Endothelial cell of umbilical vein (primary cell): ENCODE measurements at regions not wholly inside any gene's neighbourhood (a gene's known extent, or its start where the extent isn't known, plus 50 kb on each side); places are given as distances from the start of the nearest gene placed in this dataset.

ENCODE experiments used
- BruUV-seq: library from RNA; stranded (reverse); fragments of 400-500 nt; replicated peaks from 2 replicates; lab custom pipeline; 2021; lab: Mats Ljungman, UMichigan
- CTCF ChIA-PET: fragments of 300-600, 350-600 bp; sonication (Branson Sonifier 250); formaldehyde crosslinking; loops from one replicate; lab custom pipeline; 2021; ENCODE audit warnings: antibody characterized with exemption, inconsistent platforms; lab: Charles Lee
- POLR2A ChIA-PET: fragments of 300-600, 350-600 bp; sonication (Branson Sonifier 250); formaldehyde crosslinking; loops from one replicate; lab custom pipeline; 2021; ENCODE audit warnings: antibody characterized with exemption, inconsistent platforms; lab: Charles Lee
- DNase-seq: peaks from one replicate; pipeline ENCODE4 v3.0.0-alpha.2; 2011; ENCODE audit warnings: low read depth, low spot score
- FAIRE-seq: peaks from 2 replicates; lab custom pipeline; 2011; peaks lifted over from hg19 to GRCh38; lab: Jason Lieb, UNC
- H2AFZ ChIP-seq: 2 replicates; pipeline ENCODE4 v1.6.0; 2012; ENCODE audit warnings: low read depth, low read length, control low read depth, inconsistent platforms
- H3K27ac ChIP-seq: 2 replicates; pipeline ENCODE4 v1.5.1; 2011; ENCODE audit warnings: low read depth, mild to moderate bottlenecking, control low read depth, low read length, moderate library complexity; ENCODE audit not compliant: insufficient read depth
- H3K27me3 ChIP-seq, 2 experiments: 2 replicates each; pipeline versions ENCODE4 v1.6.0 to v1.6.1; 2011; ENCODE audit warnings: low read length in 2 of 2, mixed read lengths in 1 of 2; ENCODE audit not compliant: control insufficient read depth in 2 of 2, insufficient read depth in 2 of 2
- H3K36me3 ChIP-seq, 2 experiments: 2 replicates in 1 of 2; 3 replicates in 1 of 2; pipeline ENCODE4 v1.5.1; 2011; ENCODE audit warnings: low read length in 2 of 2, mild to moderate bottlenecking in 1 of 2, moderate library complexity in 1 of 2; ENCODE audit not compliant: control insufficient read depth in 2 of 2, insufficient read depth in 2 of 2; ENCODE audit errors: extremely low read depth in 1 of 2
- H3K4me1 ChIP-seq: 3 replicates; pipeline ENCODE4 v1.5.1; 2011; ENCODE audit warnings: mild to moderate bottlenecking, low read length; ENCODE audit not compliant: control insufficient read depth, insufficient read depth; ENCODE audit errors: extremely low read depth
- H3K4me2 ChIP-seq: 2 replicates; pipeline ENCODE4 v1.6.1; 2011; ENCODE audit warnings: low read length, control low read depth, mixed read lengths; ENCODE audit not compliant: insufficient read depth
- H3K4me3 ChIP-seq, 3 experiments: fragments of 200-600 bp in 1 of 3; sonication (generic), shearing (Covaris generic) in 1 of 3; replicated peaks in 1 of 3; 2 replicates each; pipeline ENCODE4 v1.5.1; 2011 to 2016; ENCODE audit warnings: control low read depth in 3 of 3, low read length in 3 of 3, mild to moderate bottlenecking in 2 of 3, inconsistent platforms in 1 of 3, low read depth in 1 of 3, moderate library complexity in 1 of 3; ENCODE audit not compliant: insufficient read depth in 1 of 3
- H3K79me2 ChIP-seq: 2 replicates; pipeline ENCODE4 v1.6.0; 2012; ENCODE audit warnings: low read length, inconsistent platforms; ENCODE audit not compliant: control insufficient read depth, insufficient read depth
- H3K9ac ChIP-seq: replicated peaks from 2 replicates; pipeline ENCODE3; 2011; ENCODE audit warnings: low read length, control low read depth; ENCODE audit not compliant: insufficient read depth; ENCODE audit errors: extremely low read depth
- H3K9me1 ChIP-seq: replicated peaks from 3 replicates; pipeline ENCODE4 v1.6.0; 2011; ENCODE audit warnings: mild to moderate bottlenecking, low read length; ENCODE audit not compliant: control insufficient read depth, insufficient read depth; ENCODE audit errors: extremely low read depth
- H3K9me3 ChIP-seq: replicated peaks from 2 replicates; pipeline ENCODE4 v1.5.1; 2012; ENCODE audit warnings: low read length, inconsistent platforms; ENCODE audit not compliant: control insufficient read depth, insufficient read depth
- H4K20me1 ChIP-seq: replicated peaks from 2 replicates; pipeline ENCODE3; 2011; ENCODE audit warnings: mild to moderate bottlenecking, low read length; ENCODE audit not compliant: control insufficient read depth, insufficient read depth; ENCODE audit errors: extremely low read depth
- CTCF ChIP-seq, 2 donors: IDR thresholded peaks; 1 replicate in 1 of 2; 2 replicates in 1 of 2; pipeline ENCODE4 v1.5.1; 2011; ENCODE audit warnings: low read length in 2 of 2, mild to moderate bottlenecking in 2 of 2, moderate library complexity in 2 of 2, control low read depth in 1 of 2, inconsistent platforms in 1 of 2, low read depth in 1 of 2; ENCODE audit not compliant: insufficient read depth in 1 of 2; ENCODE audit errors: extremely low read depth in 1 of 2
- EZH2 ChIP-seq: IDR thresholded peaks from 2 replicates; pipeline ENCODE4 v1.6.1; 2012; ENCODE audit warnings: borderline replicate concordance, low read depth, mild to moderate bottlenecking, moderate library complexity, low read length, inconsistent platforms; ENCODE audit not compliant: severe bottlenecking
- FOS ChIP-seq: IDR thresholded peaks from 2 replicates; pipeline ENCODE4 v1.6.1; 2011; ENCODE audit warnings: mild to moderate bottlenecking, low read length, moderate library complexity, borderline replicate concordance; ENCODE audit not compliant: insufficient read depth
- GATA2 ChIP-seq: IDR thresholded peaks from 2 replicates; pipeline ENCODE4 v1.7.0; 2011; ENCODE audit warnings: low read depth, mild to moderate bottlenecking, moderate library complexity, mixed read lengths, low read length; ENCODE audit not compliant: insufficient read length, insufficient read depth
- JUN ChIP-seq: IDR thresholded peaks from 2 replicates; pipeline ENCODE4 v1.6.1; 2011; ENCODE audit warnings: borderline replicate concordance, low read depth; ENCODE audit not compliant: insufficient read length, insufficient read depth
- MAX ChIP-seq: IDR thresholded peaks from 2 replicates; pipeline ENCODE4 v1.6.1; 2011; ENCODE audit not compliant: insufficient read depth, insufficient read length
- MYC ChIP-seq: IDR thresholded peaks from one replicate; pipeline ENCODE4 v1.6.1; 2011; ENCODE audit warnings: mild to moderate bottlenecking, low read depth, low read length
- POLR2A ChIP-seq: IDR thresholded peaks from 2 replicates; pipeline ENCODE4 v1.6.1; 2012; ENCODE audit warnings: low read depth, mild to moderate bottlenecking, control low read depth, low read length
- POLR2AphosphoS5 ChIP-seq: IDR thresholded peaks from 2 replicates; pipeline ENCODE4 v1.6.1; 2012; ENCODE audit warnings: low read depth, mild to moderate bottlenecking, control low read depth, low read length, moderate library complexity; ENCODE audit not compliant: insufficient read depth
- dilution Hi-C: fragments of 300-500 bp; cut with MboI; formaldehyde crosslinking; loops from one replicate; pipeline ENCODE4 v1.15.0; 2019; ENCODE audit warnings: low sequenced_read_pairs; ENCODE audit not compliant: extremely low pct_ligation_motif_present
- intact Hi-C: fragments of 100-400 bp; cut with micrococcal nuclease; formaldehyde crosslinking; loops from one replicate; pipeline ENCODE4 v1.10.0; 2022

DNA sequence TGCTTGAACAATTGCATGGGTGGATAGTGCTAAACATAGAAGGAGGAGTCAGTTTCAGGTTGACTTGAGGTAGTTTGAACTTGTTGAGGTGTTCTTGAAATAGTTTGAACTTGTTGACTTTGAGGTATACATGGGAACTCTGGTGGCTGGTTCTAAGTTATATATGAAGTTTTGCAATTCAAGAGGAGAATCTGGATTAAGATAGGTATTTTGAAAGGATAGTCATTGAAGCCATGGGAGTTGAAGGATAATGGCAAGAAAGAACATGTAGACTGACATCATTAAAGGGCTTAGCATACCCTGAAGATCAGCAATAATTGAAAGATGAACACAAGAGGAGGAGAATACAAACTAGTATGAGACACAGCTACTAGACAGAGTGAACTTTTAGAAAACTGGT is 181.9 kb upstream of the MRPS30 start:
- FAIRE-seq (no peak), DNase-seq (no peak)
- ChIA-PET CTCF (no interaction called here), POLR2A (no interaction called here)
- no peak overlapping the region for H3K9ac ChIP-seq
- intact Hi-C loops = no loop called here
- no peaks in the 10 kb centered on the region for H4K20me1 ChIP-seq
- BruUV-seq = no TSS peak
- H3K79me2 ChIP-seq = no peaks in the 10 kb centered on the region
- H3K27ac ChIP-seq = no peak overlapping the region
- no peaks in the 10 kb centered on the region for H3K4me1 ChIP-seq
- no peaks in the 10 kb centered on the region for H3K9me1 ChIP-seq
- dilution Hi-C loops = no loop called here
- no peaks in the 10 kb centered on the region for H3K9me3 ChIP-seq
- no peak overlapping the region for H3K4me3 ChIP-seq
- H3K4me2 ChIP-seq = no peak overlapping the region
- no peaks in the 10 kb centered on the region for H3K27me3 ChIP-seq
- no peaks in the 10 kb centered on the region for H3K36me3 ChIP-seq
- TF ChIP-seq EZH2 (no peak), POLR2AphosphoS5 (no peak), MYC (no peak), JUN (no peak), POLR2A (no peak), GATA2 (no peak), MAX (no peak), CTCF (IDR thresholded peaks at IDR 0.05; ENCODE audit: extremely low read depth in 1 of 2, insufficient read depth in 1 of 2, low read depth in 1 of 2, low read length in 2 of 2) (no peak), FOS (no peak)
- no peak overlapping the region for H2AFZ ChIP-seq
